ENCODE measurements at regions not wholly inside any gene's neighbourhood (a gene's known extent, or its start where the extent isn't known, plus 50 kb on each side); places are given as distances from the start of the nearest gene placed in this dataset.
"Not testable (repeated sequence)": the region's sequence is repeated elsewhere in the genome, so short reads cannot be mapped to it uniquely, and the experiment has no call there.

GRCh38 chr3:125645616-125646015 lies 50.3 kb upstream of the OSBPL11 start:
- no peak for DNase-seq

GRCh38 chr3:125646581-125646980 lies 51.3 kb upstream of the OSBPL11 start:
- no peak for DNase-seq

- DNase-seq = no peak
These were observed 52.2 kb upstream of the OSBPL11 start for GRCh38 chr3:125647318-125648014.

- DNase-seq = no peak
These were observed 55.9 kb upstream of the OSBPL11 start for GRCh38 chr3:125651244-125651643.

- no peak for DNase-seq
These were observed 57.1 kb upstream of the OSBPL11 start for GRCh38 chr3:125652349-125652748.

GRCh38 chr3:125654526-125654925 lies 59.2 kb upstream of the OSBPL11 start:
- no peak for DNase-seq

- DNase-seq = no peak
These were observed 67.4 kb upstream of the OSBPL11 start for GRCh38 chr3:125662675-125663074.

- no peak for DNase-seq
These were observed 75.1 kb upstream of the OSBPL11 start for GRCh38 chr3:125670352-125670751.

GRCh38 chr3:125670945-125671344 lies 75.6 kb upstream of the OSBPL11 start:
- DNase-seq = no peak

GRCh38 chr3:125671461-125672243 lies 76.4 kb upstream of the OSBPL11 start:
- DNase-seq = no peak

- DNase-seq = no peak
These were observed 80.5 kb upstream of the OSBPL11 start for GRCh38 chr3:125675791-125676190.

GRCh38 chr3:125679258-125679657 lies 84.0 kb upstream of the OSBPL11 start:
- no peak for DNase-seq

- no peak for DNase-seq
These were observed 85.8 kb upstream of the OSBPL11 start for GRCh38 chr3:125681146-125681545.

- not testable (repeated sequence) for DNase-seq
These were observed 86.6 kb upstream of the OSBPL11 start for GRCh38 chr3:125681906-125682305.

GRCh38 chr3:125682610-125683009 lies 87.3 kb upstream of the OSBPL11 start:
- DNase-seq = not testable (repeated sequence)

- peak; percentile 87 for DNase-seq
These were observed 88.0 kb upstream of the OSBPL11 start for GRCh38 chr3:125683067-125683829.

GRCh38 chr3:125684199-125684598 lies 88.9 kb upstream of the OSBPL11 start:
- no peak for DNase-seq

GRCh38 chr3:125685741-125686140 lies 90.4 kb upstream of the OSBPL11 start:
- DNase-seq = not testable (repeated sequence)

GRCh38 chr3:125692361-125692760 lies 97.1 kb upstream of the OSBPL11 start:
- no peak for DNase-seq

GRCh38 chr3:125693887-125694286 lies 98.6 kb upstream of the OSBPL11 start:
- DNase-seq = no peak

- peak; percentile 96 for DNase-seq
These were observed 99.5 kb upstream of the OSBPL11 start for GRCh38 chr3:125694761-125695294.

GRCh38 chr3:125695688-125696087 lies 100.4 kb upstream of the OSBPL11 start:
- no peak for DNase-seq

GRCh38 chr3:125697126-125697525 lies 101.8 kb upstream of the OSBPL11 start:
- DNase-seq = not testable (repeated sequence)
